IMR-90 (cell line): ENCODE measurements at regions not wholly inside any gene's neighbourhood (a gene's known extent, or its start where the extent isn't known, plus 50 kb on each side); places are given as distances from the start of the nearest gene placed in this dataset.

Source experiments
- ATAC-seq: fragments of 200-7000 bp; cut with Tn5 transposase; 2 replicates; pipeline ENCODE4 v1.9.1; 2020; ENCODE audit warnings: low read depth, mild to moderate bottlenecking, moderate library complexity
- BruUV-seq: library from RNA; stranded (reverse); fragments of 400-500 nt; replicated peaks from 2 replicates; lab custom pipeline; 2021; lab: Mats Ljungman, UMichigan
- CTCF ChIA-PET: fragments of 300-600 bp; formaldehyde crosslinking; extraction: SDS; loops from one replicate; lab custom pipeline; 2021; ENCODE audit warnings: antibody characterized with exemption; lab: Yijun Ruan, JAX
- POLR2A ChIA-PET: fragments of 300-600 bp; sonication (Branson Sonifier 250); formaldehyde crosslinking; loops from one replicate; lab custom pipeline; 2022; ENCODE audit warnings: antibody characterized with exemption; ENCODE audit not compliant: unreplicated experiment; lab: Charles Lee
- DNase-seq: peaks from one replicate; pipeline ENCODE4 v3.0.0; 2013
- H2AFZ ChIP-seq: replicated peaks from 2 replicates; pipeline ENCODE3; 2013; ENCODE audit warnings: low read length, mild to moderate bottlenecking; ENCODE audit not compliant: poor library complexity
- H2AK5ac ChIP-seq: 2 replicates; pipeline ENCODE4 v1.6.1; 2013; ENCODE audit warnings: low read depth, low read length, inconsistent platforms
- H2AK9ac ChIP-seq: replicated peaks from 2 replicates; pipeline ENCODE3; 2013; ENCODE audit warnings: mild to moderate bottlenecking, low read depth, low read length, moderate library complexity; ENCODE audit not compliant: poor library complexity
- H2BK120ac ChIP-seq: 2 replicates; pipeline ENCODE4 v1.6.1; 2013; ENCODE audit warnings: low read depth, low read length, inconsistent platforms
- H2BK15ac ChIP-seq: 3 replicates; pipeline ENCODE4 v1.6.1; 2013; ENCODE audit warnings: low read depth, low read length, inconsistent platforms
- H2BK20ac ChIP-seq: 2 replicates; pipeline ENCODE4 v1.6.1; 2013; ENCODE audit warnings: low read depth, mild to moderate bottlenecking, inconsistent platforms, low read length, moderate library complexity
- H2BK5ac ChIP-seq: 2 replicates; pipeline ENCODE4 v1.6.1; 2013; ENCODE audit warnings: mild to moderate bottlenecking, low read depth, low read length, inconsistent platforms; ENCODE audit not compliant: poor library complexity, severe bottlenecking
- H3K14ac ChIP-seq: replicated peaks from 2 replicates; pipeline ENCODE4 v1.6.1; 2013; ENCODE audit warnings: low read depth, low read length, inconsistent platforms
- H3K18ac ChIP-seq: 2 replicates; pipeline ENCODE4 v1.6.1; 2013; ENCODE audit warnings: low read depth, low read length, control low read depth
- H3K23ac ChIP-seq: 2 replicates; pipeline ENCODE4 v1.6.1; 2013; ENCODE audit warnings: low read depth, low read length, inconsistent platforms
- H3K27ac ChIP-seq: 2 replicates; pipeline ENCODE4 v1.5.1; 2013; ENCODE audit warnings: mild to moderate bottlenecking, control low read depth, low read length; ENCODE audit not compliant: insufficient read depth
- H3K27me3 ChIP-seq: 2 replicates; pipeline ENCODE4 v1.6.1; 2013; ENCODE audit warnings: low read length; ENCODE audit not compliant: control insufficient read depth, insufficient read depth
- H3K36me3 ChIP-seq: 2 replicates; pipeline ENCODE4 v1.6.1; 2013; ENCODE audit warnings: low read length, mixed read lengths; ENCODE audit not compliant: control insufficient read depth, insufficient read depth
- H3K4ac ChIP-seq: 2 replicates; pipeline ENCODE4 v1.6.1; 2013; ENCODE audit warnings: low read depth, low read length, inconsistent platforms
- H3K4me1 ChIP-seq: 2 replicates; pipeline ENCODE4 v1.6.1; 2013; ENCODE audit warnings: low read length, mixed read lengths; ENCODE audit not compliant: control insufficient read depth, insufficient read depth
- H3K4me2 ChIP-seq: 2 replicates; pipeline ENCODE4 v1.6.1; 2013; ENCODE audit warnings: low read depth, mild to moderate bottlenecking, control low read depth, low read length, moderate library complexity
- H3K4me3 ChIP-seq: 2 replicates; pipeline ENCODE4 v1.5.1; 2013; ENCODE audit warnings: low read depth, mild to moderate bottlenecking, control low read depth, low read length, moderate library complexity; ENCODE audit not compliant: insufficient read depth
- H3K56ac ChIP-seq: 2 replicates; pipeline ENCODE4 v1.6.1; 2013; ENCODE audit warnings: low read length, inconsistent platforms; ENCODE audit not compliant: insufficient read depth; ENCODE audit errors: extremely low read depth
- H3K79me1 ChIP-seq, 2 experiments: 2 replicates each; pipeline ENCODE4 v1.6.1; 2013; ENCODE audit warnings: low read length in 2 of 2, inconsistent platforms in 1 of 2, low read depth in 1 of 2
- H3K9ac ChIP-seq: 2 replicates; pipeline ENCODE4 v1.6.1; 2013; ENCODE audit warnings: low read depth, low read length, control low read depth
- H3K9me1 ChIP-seq: 2 replicates; pipeline ENCODE4 v1.6.1; 2013; ENCODE audit warnings: low read length, inconsistent platforms; ENCODE audit not compliant: insufficient read depth
- H3K9me3 ChIP-seq: 2 replicates; pipeline ENCODE4 v1.6.1; 2013; ENCODE audit warnings: low read length; ENCODE audit not compliant: control insufficient read depth, insufficient read depth
- H4K20me1 ChIP-seq: 2 replicates; pipeline ENCODE4 v1.6.1; 2013; ENCODE audit warnings: low read length, inconsistent platforms; ENCODE audit not compliant: insufficient read depth
- H4K5ac ChIP-seq: 2 replicates; pipeline ENCODE4 v1.6.1; 2013; ENCODE audit warnings: mild to moderate bottlenecking, low read depth, low read length, control low read depth
- H4K8ac ChIP-seq, 2 experiments: 2 replicates each; pipeline ENCODE4 v1.6.1; 2013; ENCODE audit warnings: low read depth in 2 of 2, low read length in 2 of 2, control low read depth in 1 of 2, inconsistent platforms in 1 of 2
- H4K91ac ChIP-seq: 2 replicates; pipeline ENCODE4 v1.6.1; 2013; ENCODE audit warnings: low read depth, low read length, inconsistent platforms; ENCODE audit not compliant: insufficient read depth
- BHLHE40 ChIP-seq: fragments of 150-350 bp; IDR thresholded peaks from 2 replicates; pipeline ENCODE4 v1.6.1; 2016; ENCODE audit warnings: mild to moderate bottlenecking, low read depth, low read length
- CHD1 ChIP-seq: IDR thresholded peaks from 2 replicates; pipeline ENCODE4 v1.6.1; 2012; ENCODE audit warnings: low read depth, low read length, improper control_type of control experiment
- CTCF ChIP-seq: conservative IDR thresholded peaks from 2 replicates; pipeline ENCODE4 v1.5.1; 2012; ENCODE audit warnings: mild to moderate bottlenecking, low read depth, low read length, improper control_type of control experiment
- MAFK ChIP-seq: IDR thresholded peaks from 2 replicates; pipeline ENCODE4 v1.6.1; 2012; ENCODE audit warnings: low read depth, low read length, improper control_type of control experiment
- MAZ ChIP-seq: IDR thresholded peaks from 2 replicates; pipeline ENCODE4 v1.6.1; 2012; ENCODE audit warnings: low read depth, mild to moderate bottlenecking, low read length, improper control_type of control experiment, moderate library complexity, borderline replicate concordance
- NFE2L2 ChIP-seq: fragments of 150-350 bp; IDR thresholded peaks from 2 replicates; pipeline ENCODE4 v1.6.1; 2016; ENCODE audit warnings: low read depth, mild to moderate bottlenecking, low read length
- RCOR1 ChIP-seq: IDR thresholded peaks from 2 replicates; pipeline ENCODE4 v1.6.1; 2012; ENCODE audit warnings: mild to moderate bottlenecking, low read length, improper control_type of control experiment; ENCODE audit not compliant: insufficient replicate concordance
- whole genome bisulfite sequencing, 2 experiments: methylation state at CpG; one replicate each; pipeline versions ENCODE4 v1.1.5 to v1.1.7; 2013; ENCODE audit warnings: missing lambda C conversion rate in 2 of 2; ENCODE audit not compliant: insufficient read length in 1 of 2; ENCODE audit errors: extremely low coverage in 2 of 2; 5-methylcytosine and 5-hydroxymethylcytosine counted together
- dilution Hi-C: fragments of 300-500 bp; cut with HindIII; formaldehyde crosslinking; loops from one replicate; pipeline ENCODE4 v1.14.3; 2018; ENCODE audit warnings: low sequenced_read_pairs; ENCODE audit not compliant: unreplicated experiment
- in situ Hi-C: fragments of 300-500 bp; cut with MboI; formaldehyde crosslinking; loops from 3 replicates; pipeline ENCODE4 v1.14.3; 2019; ENCODE audit warnings: low sequenced_read_pairs, inconsistent platforms, mixed read lengths
- intact Hi-C: fragments of 100-400 bp; cut with micrococcal nuclease; formaldehyde crosslinking; loops from 2 replicates; pipeline ENCODE4 v1.10.0; 2022
- TF ChIP-seq, protein P1 (sequence below): fragments of 150-350 bp; IDR thresholded peaks from 2 replicates; pipeline ENCODE4 v1.6.1; 2017; ENCODE audit warnings: mild to moderate bottlenecking, antibody characterized with exemption, low read length, low read depth
- TF ChIP-seq, protein P2 (sequence below): fragments of 150-350 bp; IDR thresholded peaks from 2 replicates; pipeline ENCODE4 v1.6.1; 2016; ENCODE audit warnings: low read depth, mild to moderate bottlenecking, low read length, moderate library complexity, borderline replicate concordance

- Histone ChIP-seq H4K8ac (no peak overlapping the region), H3K18ac (no peak overlapping the region), H3K9me1 (no peaks in the 10 kb centered on the region), H3K9me3 (no peaks in the 10 kb centered on the region; the same call in 1 of the 2 replicates), H2BK15ac (no peak overlapping the region), H2BK120ac (no peak overlapping the region), H3K27me3 (no peaks in the 10 kb centered on the region), H3K4me1 (no peaks in the 10 kb centered on the region), H3K4ac (no peak overlapping the region), H3K4me3 (no peak overlapping the region), H2AFZ (no peak overlapping the region), H3K56ac (no peak overlapping the region), H2BK5ac (no peak overlapping the region), H4K5ac (no peak overlapping the region), H3K27ac (no peak overlapping the region), H2BK20ac (no peak overlapping the region), H4K20me1 (no peaks in the 10 kb centered on the region), H3K79me1 (no peaks in the 10 kb centered on the region), H3K14ac (no peak overlapping the region), H2AK9ac (no peak overlapping the region), H3K9ac (no peak overlapping the region), H2AK5ac (no peak overlapping the region), H3K4me2 (no peak overlapping the region), H3K36me3 (no peaks in the 10 kb centered on the region), H3K23ac (no peak overlapping the region), H4K91ac (no peak overlapping the region)
- no CpG with 5 or more reads among the region's 1 CpG for whole genome bisulfite sequencing, 2 experiments
- DNase-seq, result no peak
- no peak for ATAC-seq
- POLR2A ChIA-PET, result no interaction called here
- CTCF ChIA-PET, result interaction anchor here (0.6 kb wide), 1 partner anchor 88 kb away, joined by 3 read pairs; no protein-coding TSS in a partner anchor
- in situ Hi-C loops, result no loop called here
- dilution Hi-C loops, result no loop called here
- no TSS peak for BruUV-seq
- intact Hi-C loops, result no loop called here
- TF ChIP-seq MAFK (no peak), RCOR1 (no peak), NFE2L2 (no peak), BHLHE40 (no peak), CTCF (no peak), MAZ (no peak), CHD1 (no peak)
- TF ChIP-seq, protein P1, sequence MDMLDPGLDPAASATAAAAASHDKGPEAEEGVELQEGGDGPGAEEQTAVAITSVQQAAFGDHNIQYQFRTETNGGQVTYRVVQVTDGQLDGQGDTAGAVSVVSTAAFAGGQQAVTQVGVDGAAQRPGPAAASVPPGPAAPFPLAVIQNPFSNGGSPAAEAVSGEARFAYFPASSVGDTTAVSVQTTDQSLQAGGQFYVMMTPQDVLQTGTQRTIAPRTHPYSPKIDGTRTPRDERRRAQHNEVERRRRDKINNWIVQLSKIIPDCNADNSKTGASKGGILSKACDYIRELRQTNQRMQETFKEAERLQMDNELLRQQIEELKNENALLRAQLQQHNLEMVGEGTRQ, result no peak
- TF ChIP-seq, protein P2, sequence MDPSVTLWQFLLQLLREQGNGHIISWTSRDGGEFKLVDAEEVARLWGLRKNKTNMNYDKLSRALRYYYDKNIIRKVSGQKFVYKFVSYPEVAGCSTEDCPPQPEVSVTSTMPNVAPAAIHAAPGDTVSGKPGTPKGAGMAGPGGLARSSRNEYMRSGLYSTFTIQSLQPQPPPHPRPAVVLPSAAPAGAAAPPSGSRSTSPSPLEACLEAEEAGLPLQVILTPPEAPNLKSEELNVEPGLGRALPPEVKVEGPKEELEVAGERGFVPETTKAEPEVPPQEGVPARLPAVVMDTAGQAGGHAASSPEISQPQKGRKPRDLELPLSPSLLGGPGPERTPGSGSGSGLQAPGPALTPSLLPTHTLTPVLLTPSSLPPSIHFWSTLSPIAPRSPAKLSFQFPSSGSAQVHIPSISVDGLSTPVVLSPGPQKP, result no peak
These were observed 774.2 kb upstream of the LCORL start for GRCh38 chr4:18795794-18796193.
